ENCODE measurements at regions not wholly inside any gene's neighbourhood (a gene's known extent, or its start where the extent isn't known, plus 50 kb on each side); places are given as distances from the start of the nearest gene placed in this dataset.
"Not testable (repeated sequence)": the region's sequence is repeated elsewhere in the genome, so short reads cannot be mapped to it uniquely, and the experiment has no call there.

DNA sequence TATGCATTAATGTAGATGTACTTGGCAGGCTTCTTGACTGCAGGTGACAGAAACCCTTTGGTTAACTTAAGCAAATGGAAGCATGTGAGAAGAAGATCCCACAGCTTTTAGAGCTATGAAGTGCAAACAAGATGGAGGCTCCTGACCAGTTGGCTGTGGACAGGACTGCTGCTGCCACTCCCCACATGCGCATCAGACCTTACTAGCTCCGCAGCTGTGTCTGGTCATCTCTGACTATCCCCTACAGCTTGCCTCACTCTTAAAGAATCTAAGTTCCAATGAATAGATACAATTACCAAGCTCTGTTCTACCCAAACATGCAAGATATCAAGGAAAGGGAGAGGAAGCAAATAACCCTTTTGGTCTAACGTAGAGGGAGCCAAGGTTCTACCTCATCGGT lies 587.6 kb downstream of the DSC3 start:
- DNase-seq (ENCODE audit: low read depth, low spot score): no peak

DNA sequence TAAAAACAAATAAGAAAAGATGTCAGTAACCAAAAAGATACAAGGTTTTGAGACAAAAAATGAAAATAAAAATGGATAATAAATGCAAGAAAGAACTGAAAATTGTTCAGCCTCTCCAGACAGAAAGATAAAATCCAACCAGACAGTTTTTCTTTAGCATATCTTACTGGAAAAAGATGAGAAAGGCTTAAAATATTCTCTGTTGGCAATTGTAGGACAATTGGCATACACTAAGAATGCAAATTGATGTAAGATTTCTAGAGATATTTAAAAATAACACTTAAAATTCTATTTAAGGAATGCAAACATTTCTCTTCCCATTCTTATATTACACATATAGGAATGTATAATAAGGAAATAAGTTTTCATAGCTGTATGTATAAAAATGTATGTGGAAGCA lies 590.6 kb downstream of the DSC3 start:
- DNase-seq (ENCODE audit: low read depth, low spot score): no peak

- DNase-seq (ENCODE audit: low read depth, low spot score): no peak
Observed at GRCh38 chr18:30450927-30451326, 591.6 kb downstream of the DSC3 start.

DNA sequence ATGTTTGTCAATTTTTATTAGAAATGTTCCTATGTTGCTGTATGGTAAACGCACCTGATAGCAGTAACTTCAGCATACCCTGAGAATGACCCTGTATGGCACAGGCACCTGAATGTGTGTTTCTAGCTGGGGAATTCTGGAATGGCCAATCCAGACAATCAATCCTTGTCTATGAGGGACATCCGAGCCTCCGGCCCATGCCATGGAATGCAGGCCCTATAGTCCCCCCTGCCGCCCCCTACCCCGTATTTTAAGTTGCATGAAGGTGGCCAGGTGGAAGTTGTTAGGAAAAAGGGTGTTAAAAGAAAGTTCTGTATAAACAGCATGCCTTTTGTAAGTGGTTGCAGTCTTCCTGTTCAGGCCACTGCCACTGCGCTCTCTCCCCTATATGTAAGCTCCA lies 595.9 kb downstream of the DSC3 start:
- peak; percentile 2 for DNase-seq (ENCODE audit: low read depth, low spot score)

DNA sequence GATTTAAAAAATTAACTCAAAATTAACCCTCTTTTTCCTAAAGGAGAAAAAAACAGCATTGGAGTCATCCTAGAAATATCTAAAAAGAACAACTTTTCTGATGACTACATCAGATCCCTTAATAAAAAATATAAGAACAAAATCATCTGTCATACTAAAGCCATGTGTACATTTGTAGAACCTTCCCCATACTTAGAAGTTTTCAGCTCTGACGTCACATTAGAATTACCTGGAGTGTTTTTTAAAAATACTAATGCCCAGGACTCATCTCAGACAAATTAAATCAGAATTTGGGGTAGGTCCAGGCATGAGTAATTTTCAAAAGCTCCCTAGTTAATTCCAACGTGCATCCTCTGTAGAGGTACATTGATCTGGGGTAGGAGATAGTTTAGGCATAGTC lies 598.0 kb downstream of the DSC3 start:
- DNase-seq (ENCODE audit: low read depth, low spot score): no peak

GRCh38 chr18:30440351-30440750 lies 602.2 kb downstream of the DSC3 start:
- no peak for DNase-seq (ENCODE audit: low read depth, low spot score)

- no peak for DNase-seq (ENCODE audit: low read depth, low spot score)
Observed at GRCh38 chr18:30439174-30439573, 603.4 kb downstream of the DSC3 start.

DNA sequence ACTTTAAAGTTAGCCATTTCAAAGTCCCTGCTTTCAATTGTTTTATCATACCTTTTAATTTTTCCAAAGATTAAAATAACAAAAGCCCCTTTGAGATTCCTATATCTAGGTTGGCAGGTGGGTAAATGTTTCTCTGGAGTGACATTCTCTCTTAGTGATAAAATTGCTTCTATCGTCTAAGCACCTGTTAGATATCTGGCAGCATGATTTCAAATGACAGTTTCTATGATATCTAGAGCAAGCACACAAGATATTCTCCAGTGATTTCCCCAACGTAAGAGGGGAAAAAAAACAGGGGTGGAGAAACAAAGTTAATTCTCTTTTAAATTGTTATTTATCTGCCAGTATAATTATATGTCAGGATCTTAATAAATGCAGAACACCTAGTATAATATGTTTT lies 610.2 kb downstream of the DSC3 start:
- DNase-seq (ENCODE audit: low read depth, low spot score): no peak

GRCh38 chr18:30419399-30419798 lies 623.1 kb downstream of the DSC3 start:
- not testable (repeated sequence) for DNase-seq (ENCODE audit: low read depth, low spot score)

GRCh38 chr18:30415903-30416302 lies 626.6 kb downstream of the DSC3 start:
- DNase-seq (ENCODE audit: low read depth, low spot score): no peak

DNA sequence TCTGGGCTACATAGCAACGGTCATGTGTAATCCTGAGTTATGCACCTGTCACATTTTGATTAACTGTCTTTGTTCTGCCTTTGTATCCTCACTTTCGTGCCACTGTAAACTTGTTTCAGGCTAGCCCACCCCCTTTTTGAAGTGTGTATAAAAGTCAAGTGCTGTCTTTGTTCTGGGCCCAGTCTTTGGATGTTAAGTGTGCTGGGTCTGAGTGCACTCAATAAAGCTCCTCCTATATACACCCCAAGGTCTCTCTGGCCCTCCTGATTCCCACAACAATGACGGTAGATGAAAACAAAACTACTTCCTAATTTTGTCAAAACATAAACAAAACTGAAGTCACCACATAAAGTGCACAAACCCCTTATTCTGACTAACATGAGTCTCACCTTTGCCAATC lies 633.4 kb downstream of the DSC3 start:
- DNase-seq (ENCODE audit: low read depth, low spot score): no peak

GRCh38 chr18:30406728-30407127 lies 635.8 kb downstream of the DSC3 start:
- DNase-seq (ENCODE audit: low read depth, low spot score): no peak

DNA sequence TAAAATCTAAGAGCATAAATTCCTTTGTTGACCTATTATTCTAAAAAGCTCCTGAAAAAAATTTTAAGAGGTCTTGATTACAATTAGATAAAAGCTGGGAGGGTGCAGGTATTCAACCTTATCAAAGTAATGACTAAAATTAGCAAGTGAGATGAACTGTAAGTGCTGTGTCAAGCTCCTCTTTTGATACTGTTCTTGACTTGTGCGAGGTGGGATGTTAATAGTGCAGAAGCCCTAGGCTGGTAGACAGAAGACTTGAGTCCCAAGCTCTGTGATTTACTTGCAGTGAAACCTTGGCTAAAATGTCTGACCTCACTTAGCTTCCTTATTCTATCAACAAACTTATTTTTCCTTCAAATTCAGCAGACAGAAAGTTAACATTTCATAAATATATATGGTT lies 637.5 kb downstream of the DSC3 start:
- no peak for DNase-seq (ENCODE audit: low read depth, low spot score)

DNA sequence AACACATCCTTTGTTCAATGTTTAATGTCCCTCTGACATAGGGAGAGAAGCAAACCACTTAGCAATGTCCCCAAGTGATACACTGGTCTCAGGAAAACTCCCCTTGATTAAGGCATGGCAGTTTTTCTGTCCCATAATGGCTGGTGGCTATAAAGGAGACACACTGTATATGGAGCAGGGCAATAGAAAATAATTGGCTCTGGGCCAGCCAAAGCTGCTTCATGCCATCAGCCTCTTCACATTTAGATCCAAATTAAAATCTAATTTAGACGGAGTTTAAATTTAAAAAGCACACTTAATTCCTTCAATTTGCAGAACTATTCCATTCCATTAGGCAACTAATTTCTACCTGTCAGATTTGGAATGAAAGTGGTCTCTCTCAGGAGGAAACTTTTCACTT lies 638.1 kb downstream of the DSC3 start:
- no peak for DNase-seq (ENCODE audit: low read depth, low spot score)

- DNase-seq (ENCODE audit: low read depth, low spot score): no peak
Observed at GRCh38 chr18:30403278-30403677, 639.3 kb downstream of the DSC3 start.

DNA sequence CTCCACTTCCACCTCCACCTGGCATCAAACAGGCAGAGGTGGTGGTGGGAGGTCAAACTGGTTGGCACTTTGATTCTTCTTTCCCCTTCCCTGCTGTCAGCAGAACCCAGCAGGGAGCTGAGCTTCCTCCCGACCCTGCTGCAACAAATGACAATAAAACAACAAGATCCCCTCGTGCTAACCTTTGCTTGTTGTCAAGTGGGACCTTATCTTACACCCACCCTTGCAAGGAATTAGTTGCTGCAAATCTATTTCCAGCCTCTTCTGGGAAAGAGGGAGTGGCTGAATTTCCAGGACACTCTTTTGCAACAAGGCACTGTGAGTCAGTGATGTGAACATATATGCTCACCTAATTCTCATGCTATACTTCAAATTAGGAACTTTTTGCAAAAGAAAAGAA lies 655.1 kb downstream of the DSC3 start:
- peak; percentile 14 for DNase-seq (ENCODE audit: low read depth, low spot score)

GRCh38 chr18:30386624-30387023 lies 655.9 kb downstream of the DSC3 start:
- no peak for DNase-seq (ENCODE audit: low read depth, low spot score)

DNA sequence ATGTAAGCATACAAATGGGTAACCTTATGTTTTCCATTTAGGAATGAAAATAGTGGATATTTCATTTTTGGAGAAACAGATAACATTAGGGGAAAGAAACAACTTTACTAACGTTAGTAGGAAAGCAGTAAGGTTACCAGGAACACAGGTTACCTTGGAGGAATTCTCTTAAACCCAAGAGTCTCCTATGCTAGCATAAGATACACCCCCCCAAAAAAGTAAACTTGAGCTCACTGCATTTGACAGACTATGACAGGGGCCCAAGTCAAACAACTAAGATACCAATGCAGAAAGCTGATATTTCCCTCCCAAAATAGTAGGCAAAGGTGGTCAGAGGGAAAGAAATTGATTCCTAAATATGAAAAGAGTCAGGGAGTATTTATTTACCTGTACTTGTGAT lies 656.9 kb downstream of the DSC3 start:
- no peak for DNase-seq (ENCODE audit: low read depth, low spot score)

DNA sequence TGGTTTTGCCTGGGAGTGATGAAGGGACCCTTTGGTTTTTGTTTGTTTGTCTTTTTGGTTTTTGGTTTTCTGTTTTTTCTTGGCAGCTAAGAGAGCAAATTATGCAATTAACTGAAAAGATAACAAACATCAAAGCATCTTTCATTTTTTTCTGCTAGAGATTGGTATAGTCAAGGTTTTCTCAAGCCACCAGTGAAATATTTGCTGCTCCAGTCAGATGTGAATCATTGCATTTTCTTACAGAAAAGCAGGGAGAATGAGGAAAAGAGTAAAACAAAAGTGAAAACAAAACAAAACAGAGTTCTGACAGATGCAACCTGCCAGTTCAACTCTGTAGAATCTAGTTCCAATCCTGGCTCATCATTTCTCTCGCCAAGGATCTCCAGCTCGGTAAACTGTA lies 660.7 kb downstream of the DSC3 start:
- no peak for DNase-seq (ENCODE audit: low read depth, low spot score)

GRCh38 chr18:30378097-30378496 lies 664.4 kb downstream of the DSC3 start:
- DNase-seq (ENCODE audit: low read depth, low spot score): no peak

DNA sequence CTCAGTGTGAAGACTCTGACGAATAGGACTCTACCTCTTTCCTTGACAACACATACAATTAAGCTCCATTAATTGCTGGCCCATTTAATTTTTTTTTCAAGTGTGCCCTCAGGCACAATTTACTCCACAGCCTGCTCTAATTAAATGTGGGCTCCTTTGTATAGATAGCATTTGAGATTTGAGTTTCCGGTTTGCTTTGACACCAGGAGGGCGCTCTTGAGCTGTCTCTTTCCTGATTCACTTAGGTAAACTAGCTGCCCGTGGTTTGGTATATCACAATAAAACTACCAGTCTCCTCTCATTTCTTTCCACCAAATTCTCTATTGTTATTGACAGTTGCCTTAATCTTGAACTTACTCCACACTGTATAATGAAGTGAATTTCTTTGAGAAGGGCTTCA lies 666.0 kb downstream of the DSC3 start:
- peak; percentile 78 for DNase-seq (ENCODE audit: low read depth, low spot score)

DNA sequence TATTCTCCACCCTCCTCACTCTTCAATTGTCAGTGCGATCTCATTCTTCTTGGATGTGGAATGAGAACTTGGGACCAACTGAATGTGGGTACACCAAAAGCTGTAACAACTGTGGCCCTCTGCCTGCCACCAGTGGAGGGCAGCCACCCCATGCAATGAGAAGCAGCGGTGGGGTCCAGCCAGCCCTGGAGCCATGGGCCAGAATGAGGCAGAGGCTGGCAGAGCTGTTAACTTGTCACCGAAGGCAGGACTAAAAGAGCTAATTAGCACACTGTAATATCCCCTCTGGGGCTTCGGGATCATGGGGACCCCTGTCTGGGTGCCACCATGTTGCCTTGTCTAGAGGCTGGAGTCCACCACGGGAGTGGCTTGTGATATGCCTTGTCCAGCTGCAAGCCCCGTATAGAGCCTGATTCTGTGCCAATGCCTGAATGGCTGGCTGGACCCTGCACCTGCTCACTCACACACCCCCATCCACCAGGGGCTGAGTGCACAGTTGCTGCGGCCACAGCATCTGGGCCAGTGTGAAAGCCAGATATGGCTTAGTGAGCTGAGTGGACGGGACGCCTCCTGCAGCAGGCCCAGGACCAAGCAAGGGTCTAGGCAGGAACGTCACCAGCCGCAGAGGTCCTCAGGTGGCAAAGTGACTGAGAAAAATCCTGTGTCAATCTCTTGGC lies 680.5 kb downstream of the DSC3 start:
- DNase-seq (ENCODE audit: low read depth, low spot score): no peak

GRCh38 chr18:30359521-30359920 lies 683.0 kb downstream of the DSC3 start:
- no peak for DNase-seq (ENCODE audit: low read depth, low spot score)

GRCh38 chr18:30358555-30358954 lies 684.0 kb downstream of the DSC3 start:
- no peak for DNase-seq (ENCODE audit: low read depth, low spot score)
